Activated CD4-positive, alpha-beta memory T cell treated with anti-CD3 and anti-CD28 coated beads, Interleukin-2, amount 10 ng/mL, durations not matched to agents 7 days and 5 days (primary cell): ENCODE measurements at regions not wholly inside any gene's neighbourhood (a gene's known extent, or its start where the extent isn't known, plus 50 kb on each side); places are given as distances from the start of the nearest gene placed in this dataset.

ENCODE experiments used
- CTCF ChIA-PET: fragments of 350-600 bp; sonication (Branson Sonifier 250); formaldehyde crosslinking; loops from one replicate; lab custom pipeline; 2021; ENCODE audit warnings: antibody characterized with exemption, inconsistent platforms; lab: Charles Lee
- POLR2A ChIA-PET: fragments of 350-600 bp; sonication (Branson Sonifier 250); formaldehyde crosslinking; loops from one replicate; lab custom pipeline; 2021; ENCODE audit warnings: antibody characterized with exemption; lab: Charles Lee
- DNase-seq: peaks from one replicate; pipeline ENCODE4 v3.0.0-alpha.2; 2020
- H3K27ac Mint-ChIP-seq: one replicate; pipeline ENCODE4 v1.8.0; 2021; ENCODE audit warnings: mild to moderate bottlenecking, mixed read lengths
- H3K27me3 Mint-ChIP-seq: one replicate; pipeline ENCODE4 v1.8.0; 2021; ENCODE audit warnings: mixed read lengths
- H3K36me3 Mint-ChIP-seq: one replicate; pipeline ENCODE4 v1.8.0; 2021; ENCODE audit warnings: low read depth, mixed read lengths
- H3K4me1 Mint-ChIP-seq: one replicate; pipeline ENCODE4 v1.8.0; 2021; ENCODE audit warnings: mixed read lengths
- H3K4me3 Mint-ChIP-seq: one replicate; pipeline ENCODE4 v1.8.0; 2021; ENCODE audit warnings: mild to moderate bottlenecking, mixed read lengths
- H3K9me3 Mint-ChIP-seq: one replicate; pipeline ENCODE4 v1.8.0; 2021; ENCODE audit warnings: mixed read lengths

DNA sequence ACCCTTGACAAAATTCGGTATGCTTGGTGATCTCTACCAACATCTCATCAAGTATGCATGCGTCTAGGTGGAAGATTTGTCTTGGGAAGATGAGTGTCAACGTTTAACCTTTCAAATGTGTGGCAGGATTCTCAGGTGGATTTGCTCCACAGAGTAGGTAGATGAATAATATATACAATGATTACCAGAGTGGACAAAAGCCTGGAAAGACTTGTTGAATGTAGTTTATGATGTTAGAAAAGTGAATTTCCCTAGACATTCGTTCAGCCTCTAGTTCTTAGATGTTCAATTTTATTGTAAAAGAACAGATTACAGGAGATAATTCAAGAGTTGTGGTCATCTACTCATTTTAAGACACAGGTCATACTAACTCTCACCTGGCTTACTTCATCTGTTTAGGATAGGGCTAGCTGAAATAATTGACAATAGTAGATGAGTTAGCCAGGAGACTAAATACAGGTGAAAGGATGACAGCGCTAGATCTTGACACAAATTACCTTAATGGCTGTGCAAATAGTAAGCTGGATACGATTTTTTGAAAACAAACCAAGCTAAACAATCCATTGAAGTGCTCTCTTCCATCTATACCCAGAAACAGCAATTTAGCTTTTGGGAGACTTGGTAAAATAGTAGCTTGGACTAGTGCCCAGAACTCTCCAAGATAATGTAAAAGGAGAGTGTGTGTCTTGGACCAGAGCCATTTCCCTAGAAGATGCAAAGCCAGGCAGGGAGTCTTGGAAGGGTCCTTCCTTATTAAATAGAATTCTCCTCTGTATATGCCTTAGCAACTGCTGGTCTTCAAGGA, 168.0 kb downstream of the DACT1 start:
- no peaks in the 10 kb centered on the region for H3K36me3 Mint-ChIP-seq
- H3K9me3 Mint-ChIP-seq = no peaks in the 10 kb centered on the region
- ChIA-PET POLR2A (no interaction called here), CTCF (no interaction called here)
- no peak overlapping the region for H3K4me3 Mint-ChIP-seq
- DNase-seq = no peak
- no peaks in the 10 kb centered on the region for H3K4me1 Mint-ChIP-seq
- H3K27ac Mint-ChIP-seq = no peak overlapping the region
- no peaks in the 10 kb centered on the region for H3K27me3 Mint-ChIP-seq

DNA sequence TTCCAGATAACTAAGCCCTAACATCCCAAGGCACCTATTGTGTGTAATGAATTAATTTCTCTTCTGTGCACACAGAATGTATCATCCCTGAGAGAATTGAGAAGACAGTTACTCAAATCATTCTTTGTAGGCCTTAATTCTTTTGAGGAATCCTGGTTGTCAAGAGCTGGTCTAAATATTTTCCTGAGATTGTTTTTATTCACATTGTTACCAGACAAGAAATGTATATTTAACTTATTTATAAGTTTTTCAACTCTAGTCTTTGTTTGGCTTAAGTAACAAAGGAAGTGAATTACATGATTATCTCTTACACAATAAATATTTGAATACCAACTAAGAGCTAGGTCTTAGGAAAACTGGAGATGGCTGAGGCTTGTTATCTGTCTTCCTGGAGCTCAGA, 169.4 kb downstream of the DACT1 start:
- no peaks in the 10 kb centered on the region for H3K27me3 Mint-ChIP-seq
- H3K4me1 Mint-ChIP-seq = no peaks in the 10 kb centered on the region
- no peak overlapping the region for H3K4me3 Mint-ChIP-seq
- CTCF ChIA-PET = no interaction called here
- no peak for DNase-seq
- no peaks in the 10 kb centered on the region for H3K36me3 Mint-ChIP-seq
- H3K9me3 Mint-ChIP-seq = no peaks in the 10 kb centered on the region
- POLR2A ChIA-PET = no interaction called here
- no peak overlapping the region for H3K27ac Mint-ChIP-seq

DNA sequence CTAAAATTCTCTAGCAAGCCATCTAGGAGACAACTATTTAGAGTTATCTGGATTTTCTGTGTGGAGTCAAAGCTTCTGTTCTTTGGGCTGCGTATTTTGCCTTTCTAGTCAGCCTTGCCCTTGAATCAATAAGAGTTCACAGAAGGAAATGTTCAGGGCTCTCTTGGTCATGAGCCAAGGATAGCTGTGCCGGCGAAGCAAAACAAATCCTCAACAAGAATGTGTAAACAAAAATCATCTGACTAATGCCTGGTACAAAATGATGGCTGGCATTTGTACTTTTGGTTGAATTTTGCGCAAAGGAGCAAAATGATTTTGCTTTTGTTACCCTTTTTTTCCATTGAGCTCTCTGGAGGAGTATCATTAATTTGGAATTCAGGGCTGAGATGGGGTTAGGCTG, 171.1 kb downstream of the DACT1 start:
- Mint-ChIP-seq H3K36me3 (no peaks in the 10 kb centered on the region), H3K4me3 (no peak overlapping the region), H3K27ac (no peak overlapping the region), H3K4me1 (no peaks in the 10 kb centered on the region), H3K27me3 (no peaks in the 10 kb centered on the region), H3K9me3 (no peaks in the 10 kb centered on the region)
- ChIA-PET POLR2A (no interaction called here), CTCF (no interaction called here)
- DNase-seq = no peak

DNA sequence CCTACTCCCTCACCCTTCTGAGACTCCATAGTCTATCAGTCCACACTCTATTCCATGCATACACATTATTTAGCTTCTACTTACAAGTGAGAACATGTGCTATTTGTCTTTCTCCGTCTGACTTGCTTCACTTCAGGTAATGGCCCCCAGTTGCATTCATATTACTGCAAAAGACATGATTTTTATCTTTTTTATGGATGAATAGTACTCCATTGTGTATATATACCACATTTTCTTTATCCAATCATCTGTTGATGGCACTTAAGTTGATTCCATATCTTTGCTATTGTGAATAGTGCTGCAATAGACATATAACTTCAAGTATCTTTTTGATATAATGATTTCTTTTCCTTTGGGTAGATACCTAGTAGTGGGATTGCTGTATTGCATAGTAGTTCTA, 171.8 kb downstream of the DACT1 start:
- no peaks in the 10 kb centered on the region for H3K27me3 Mint-ChIP-seq
- H3K9me3 Mint-ChIP-seq = no peaks in the 10 kb centered on the region
- H3K4me1 Mint-ChIP-seq = no peaks in the 10 kb centered on the region
- ChIA-PET CTCF (no interaction called here), POLR2A (no interaction called here)
- H3K4me3 Mint-ChIP-seq = no peak overlapping the region
- DNase-seq = no peak
- no peak overlapping the region for H3K27ac Mint-ChIP-seq
- H3K36me3 Mint-ChIP-seq = no peaks in the 10 kb centered on the region

DNA sequence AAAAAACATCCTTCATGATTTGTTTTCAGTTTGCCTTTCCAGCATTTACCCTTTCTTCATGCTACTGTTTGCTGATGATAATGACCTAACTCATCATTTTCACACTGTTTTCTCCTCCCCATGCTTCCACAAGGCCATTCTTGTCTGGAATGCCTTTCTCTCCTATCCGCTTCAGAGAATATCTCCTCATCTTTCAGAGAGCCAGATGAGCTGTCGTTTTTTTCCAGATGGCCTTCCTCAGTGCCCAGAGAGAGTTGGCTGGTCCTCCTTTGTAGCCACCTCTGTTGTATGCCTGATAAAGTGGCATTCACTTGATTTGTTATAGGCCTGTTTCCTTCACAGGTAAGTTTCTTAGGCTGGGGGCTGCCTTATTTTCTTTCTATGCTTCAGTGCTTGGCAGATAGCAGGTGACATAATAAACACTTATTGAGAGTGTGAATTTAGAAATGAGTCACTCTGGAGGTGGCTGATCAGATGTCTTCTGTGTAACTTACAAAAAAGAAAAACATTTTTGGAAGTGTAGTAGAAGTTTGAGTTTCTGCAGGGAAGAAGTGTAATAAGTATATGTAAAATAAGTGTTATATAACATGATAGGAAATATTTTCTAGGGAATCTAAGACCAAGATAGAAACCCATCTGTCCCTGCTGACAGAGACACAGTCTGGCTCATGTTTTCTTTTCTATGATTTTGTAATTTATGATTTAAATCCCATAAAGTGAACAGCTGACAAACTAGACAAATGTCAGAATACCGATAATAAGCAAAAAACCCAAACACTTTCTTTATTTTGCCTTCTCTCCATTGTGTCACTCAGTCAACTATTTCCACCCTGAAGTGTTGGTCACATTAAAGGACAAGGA, 174.5 kb downstream of the DACT1 start:
- Mint-ChIP-seq H3K36me3 (no peaks in the 10 kb centered on the region), H3K4me1 (no peaks in the 10 kb centered on the region), H3K4me3 (no peak overlapping the region), H3K27me3 (no peaks in the 10 kb centered on the region), H3K9me3 (no peaks in the 10 kb centered on the region), H3K27ac (no peak overlapping the region)
- ChIA-PET CTCF (no interaction called here), POLR2A (no interaction called here)
- DNase-seq = no peak

DNA sequence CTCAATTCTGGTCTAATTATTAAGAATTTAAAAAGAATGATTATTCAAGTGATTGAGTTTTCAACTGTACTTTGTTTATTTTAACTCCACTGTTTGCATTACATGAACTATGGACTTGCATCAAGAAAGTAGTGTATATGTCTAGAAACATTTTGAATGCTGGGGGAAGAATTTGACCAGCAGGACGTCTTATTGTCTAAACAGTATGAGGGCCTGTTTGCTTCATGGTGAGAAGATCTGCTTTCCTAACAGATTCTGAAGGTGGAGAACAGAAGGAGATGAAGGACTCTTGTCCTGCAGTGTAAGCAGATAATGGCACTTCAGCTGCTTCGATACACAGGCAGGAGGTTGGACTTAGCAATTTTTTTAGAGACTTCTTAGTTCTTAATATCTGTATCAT, 176.0 kb downstream of the DACT1 start:
- Mint-ChIP-seq H3K9me3 (no peaks in the 10 kb centered on the region), H3K36me3 (no peaks in the 10 kb centered on the region), H3K4me1 (no peaks in the 10 kb centered on the region), H3K27ac (no peak overlapping the region), H3K4me3 (no peak overlapping the region), H3K27me3 (no peaks in the 10 kb centered on the region)
- ChIA-PET CTCF (no interaction called here), POLR2A (no interaction called here)
- DNase-seq = no peak

DNA sequence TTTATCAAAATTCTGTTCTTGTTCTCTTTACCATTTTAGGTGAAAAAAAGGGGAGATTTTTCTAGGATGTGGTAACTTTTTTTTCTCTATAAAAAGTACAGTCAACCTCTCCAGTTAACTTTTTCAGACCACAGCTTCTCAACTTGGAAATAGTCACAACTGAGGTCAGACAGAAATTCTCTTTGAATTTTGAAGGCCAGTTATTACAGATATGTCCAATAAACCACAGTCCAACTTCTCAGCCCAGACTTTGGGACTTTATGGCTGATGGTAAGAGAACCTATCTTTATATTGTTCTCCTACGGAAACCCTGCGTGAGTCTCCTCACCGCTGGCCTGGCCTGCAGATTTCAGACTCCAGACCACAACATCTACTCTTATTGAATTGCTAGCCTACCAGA, 176.7 kb downstream of the DACT1 start:
- no peak for DNase-seq
- POLR2A ChIA-PET = no interaction called here
- Mint-ChIP-seq H3K4me3 (no peak overlapping the region), H3K27ac (no peak overlapping the region), H3K27me3 (no peaks in the 10 kb centered on the region), H3K9me3 (no peaks in the 10 kb centered on the region), H3K36me3 (no peaks in the 10 kb centered on the region), H3K4me1 (no peaks in the 10 kb centered on the region)
- CTCF ChIA-PET = no interaction called here

DNA sequence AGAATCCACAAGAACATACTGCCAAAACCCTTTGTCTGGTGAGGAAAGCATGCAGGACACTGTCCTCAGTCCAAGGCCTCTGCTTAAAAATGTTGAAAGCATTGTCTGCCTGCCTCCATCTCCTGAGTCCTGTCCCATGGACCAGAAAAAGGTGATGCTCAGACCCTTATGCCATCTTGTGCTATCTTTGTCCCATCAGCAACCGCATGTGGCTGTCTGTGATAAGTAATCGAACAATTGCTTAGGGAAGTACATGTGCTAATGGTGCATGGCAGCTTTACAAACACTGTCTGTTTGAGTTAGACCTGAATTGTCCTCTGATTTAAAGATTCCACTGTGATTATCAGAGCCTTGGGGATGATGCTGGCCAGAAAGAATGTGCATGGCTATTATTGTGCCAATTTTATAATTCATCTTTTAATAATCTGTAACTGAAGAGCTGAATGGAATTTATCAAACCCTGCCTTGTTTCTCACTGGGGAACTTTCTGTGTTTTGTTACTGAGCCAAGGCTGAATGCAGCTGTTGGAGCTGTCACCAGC, 177.5 kb downstream of the DACT1 start:
- no peaks in the 10 kb centered on the region for H3K36me3 Mint-ChIP-seq
- CTCF ChIA-PET = no interaction called here

DNA sequence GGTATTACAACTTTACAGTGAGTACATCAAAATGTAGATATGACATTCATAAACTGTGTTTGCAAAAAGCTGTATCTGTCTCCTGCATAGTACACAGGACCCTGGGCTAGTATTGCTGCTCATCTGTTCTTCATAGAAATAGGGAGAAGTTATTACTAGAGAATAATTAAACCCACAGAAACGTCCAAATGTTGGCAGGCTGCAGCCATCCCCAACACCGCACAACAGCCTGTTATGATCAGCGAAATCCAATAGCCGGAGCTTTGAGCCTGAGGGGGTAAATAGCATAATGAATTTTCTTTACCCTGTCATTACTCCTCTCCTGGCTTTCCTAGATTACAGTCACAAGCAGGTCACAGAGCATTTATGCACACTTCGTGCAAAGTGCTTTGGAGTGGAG, 178.0 kb downstream of the DACT1 start:
- POLR2A ChIA-PET = no interaction called here
- CTCF ChIA-PET = no interaction called here
- no peak for DNase-seq
- H3K27me3 Mint-ChIP-seq = no peaks in the 10 kb centered on the region
- H3K9me3 Mint-ChIP-seq = no peaks in the 10 kb centered on the region
- no peaks in the 10 kb centered on the region for H3K36me3 Mint-ChIP-seq
- H3K4me1 Mint-ChIP-seq = no peaks in the 10 kb centered on the region
- no peak overlapping the region for H3K4me3 Mint-ChIP-seq
- no peak overlapping the region for H3K27ac Mint-ChIP-seq

More for the DNA sequence above, 177.5 kb downstream of the DACT1 start:
- no peaks in the 10 kb centered on the region for H3K27me3 Mint-ChIP-seq
- H3K4me3 Mint-ChIP-seq = no peak overlapping the region
- DNase-seq = no peak
- H3K9me3 Mint-ChIP-seq = no peaks in the 10 kb centered on the region
- H3K4me1 Mint-ChIP-seq = no peaks in the 10 kb centered on the region
- H3K27ac Mint-ChIP-seq = no peak overlapping the region
- POLR2A ChIA-PET = no interaction called here

DNA sequence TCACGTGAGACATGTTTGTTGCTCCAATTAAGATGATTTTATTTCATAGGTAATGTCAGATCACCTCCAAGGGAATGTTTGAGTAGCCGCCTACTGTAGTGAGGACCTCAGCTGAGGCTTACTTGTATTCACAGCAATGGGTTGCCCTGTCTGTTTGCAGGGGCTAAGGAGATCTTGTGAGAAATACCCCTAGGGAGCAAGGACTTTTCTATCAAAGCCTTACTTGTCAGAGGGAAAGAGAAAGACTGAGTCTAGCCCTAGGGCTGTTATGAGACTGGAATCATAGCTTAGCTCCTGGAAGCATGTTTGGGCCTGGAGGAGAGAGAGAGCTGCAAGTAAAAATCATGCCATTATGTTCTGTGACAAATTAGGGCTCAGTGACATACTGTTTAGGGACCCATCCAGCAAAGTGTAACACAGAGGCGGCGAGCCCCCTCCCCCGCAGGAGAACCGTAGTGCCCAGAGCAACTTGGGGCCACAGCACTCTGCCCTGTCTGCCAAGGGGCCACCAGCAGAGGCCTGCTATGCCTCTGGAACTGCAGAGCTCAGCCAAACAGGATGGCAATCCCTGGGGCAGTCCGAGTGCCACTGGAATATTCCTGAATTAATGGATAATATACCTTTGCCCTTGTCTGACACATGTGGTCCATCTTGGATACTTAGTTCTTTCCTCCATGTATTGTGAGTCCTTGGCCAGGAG, 178.8 kb downstream of the DACT1 start:
- Mint-ChIP-seq H3K27me3 (peaks cover 1% of the 10 kb centered on the region), H3K4me1 (no peaks in the 10 kb centered on the region), H3K27ac (no peak overlapping the region), H3K9me3 (no peaks in the 10 kb centered on the region), H3K36me3 (no peaks in the 10 kb centered on the region), H3K4me3 (no peak overlapping the region)
- no peak for DNase-seq
- CTCF ChIA-PET = no interaction called here
- POLR2A ChIA-PET = no interaction called here

DNA sequence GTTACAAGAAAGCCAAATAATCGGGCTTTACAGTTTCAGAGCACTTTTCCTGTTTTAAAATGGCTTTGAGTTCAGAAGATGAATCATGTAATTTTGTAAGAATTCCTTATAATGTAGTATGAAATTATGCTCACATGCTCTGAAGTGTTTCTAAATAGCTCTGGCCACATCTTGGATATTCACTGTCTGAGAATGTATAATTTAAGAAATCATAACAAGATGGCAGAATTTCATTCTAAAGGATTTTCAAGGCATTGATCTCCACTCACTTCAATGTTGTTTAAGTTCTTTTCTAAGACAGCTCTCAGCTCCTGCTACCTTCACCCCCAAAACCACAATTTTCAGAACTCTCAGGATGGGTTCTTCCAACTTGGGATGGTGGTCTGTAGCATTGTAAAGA, 180.1 kb downstream of the DACT1 start:
- ChIA-PET CTCF (no interaction called here), POLR2A (no interaction called here)
- Mint-ChIP-seq H3K36me3 (no peaks in the 10 kb centered on the region), H3K4me1 (no peaks in the 10 kb centered on the region), H3K27ac (no peak overlapping the region), H3K4me3 (no peak overlapping the region), H3K27me3 (peaks cover 1% of the 10 kb centered on the region), H3K9me3 (no peaks in the 10 kb centered on the region)
- no peak for DNase-seq

DNA sequence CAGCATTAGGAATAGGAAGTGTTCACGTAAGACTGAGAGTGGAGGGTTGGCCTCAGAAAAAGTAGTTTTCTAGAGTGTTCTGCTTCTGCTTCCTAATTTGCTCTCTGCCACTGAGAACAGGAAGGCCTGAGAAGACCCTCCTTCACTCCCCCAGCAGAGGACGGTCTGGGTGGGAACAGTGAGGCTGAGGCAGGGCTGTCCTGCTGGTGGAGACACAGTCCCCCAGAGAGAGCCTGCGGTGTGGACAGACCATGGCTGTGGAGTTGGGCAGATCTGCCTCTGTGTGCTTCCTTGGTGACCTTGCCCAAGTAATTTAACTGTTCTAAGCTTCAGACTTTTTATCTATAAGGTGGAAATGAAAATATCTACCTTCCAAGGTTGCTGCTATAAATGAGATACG, 182.3 kb downstream of the DACT1 start:
- DNase-seq = no peak
- ChIA-PET POLR2A (no interaction called here), CTCF (no interaction called here)
- H3K9me3 Mint-ChIP-seq = no peaks in the 10 kb centered on the region
- H3K27ac Mint-ChIP-seq = no peak overlapping the region
- H3K36me3 Mint-ChIP-seq = no peaks in the 10 kb centered on the region
- no peaks in the 10 kb centered on the region for H3K4me1 Mint-ChIP-seq
- no peak overlapping the region for H3K4me3 Mint-ChIP-seq
- H3K27me3 Mint-ChIP-seq = peaks cover 1% of the 10 kb centered on the region

DNA sequence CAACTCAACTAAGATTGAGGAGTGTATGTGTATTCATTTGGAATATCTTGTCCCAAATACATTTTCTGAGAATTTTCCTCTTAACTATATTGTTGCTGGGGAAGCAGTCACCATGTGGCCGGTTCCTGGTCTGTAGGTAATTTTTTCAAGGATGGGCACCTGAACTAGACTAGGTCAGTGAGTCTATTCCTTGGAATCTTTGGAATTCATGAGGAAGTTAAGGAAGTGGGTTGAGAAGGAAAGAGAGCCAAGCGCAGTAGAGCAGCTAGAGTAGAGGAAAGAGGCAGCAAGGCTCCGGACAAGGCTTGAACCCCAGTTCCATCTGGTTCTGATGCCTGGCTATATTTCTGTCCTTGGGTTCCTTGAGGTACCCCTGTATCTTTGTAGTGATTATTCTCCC, 183.7 kb downstream of the DACT1 start:
- peaks cover 1% of the 10 kb centered on the region for H3K27me3 Mint-ChIP-seq
- CTCF ChIA-PET = no interaction called here
- no peak overlapping the region for H3K27ac Mint-ChIP-seq
- peaks cover 4% of the 10 kb centered on the region for H3K9me3 Mint-ChIP-seq
- no peaks in the 10 kb centered on the region for H3K36me3 Mint-ChIP-seq
- no peak overlapping the region for H3K4me3 Mint-ChIP-seq
- H3K4me1 Mint-ChIP-seq = no peaks in the 10 kb centered on the region
- POLR2A ChIA-PET = no interaction called here
- DNase-seq = no peak
